ENCODE measurements at regions not wholly inside any gene's neighbourhood (a gene's known extent, or its start where the extent isn't known, plus 50 kb on each side); places are given as distances from the start of the nearest gene placed in this dataset.

DNA sequence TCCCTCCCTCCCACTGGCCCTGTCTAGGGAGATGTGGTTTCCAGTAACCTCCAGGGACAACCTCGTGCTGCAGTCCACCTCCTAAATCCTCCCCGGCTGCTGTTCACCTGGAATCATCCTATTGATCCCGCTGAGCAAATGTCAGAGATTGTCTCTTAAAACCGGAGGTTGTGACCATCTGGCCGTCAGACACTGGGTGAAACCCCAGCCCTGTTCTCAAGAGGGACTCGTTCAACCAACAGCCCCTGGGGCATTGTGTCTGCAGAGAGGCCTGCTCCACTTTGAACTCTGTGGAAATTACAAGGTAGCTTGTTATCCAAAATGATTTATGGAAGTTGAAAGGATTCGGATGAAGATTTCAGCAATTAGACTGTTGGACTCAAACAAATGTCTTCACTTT, 498.0 kb downstream of the MATN1 start:
- BruUV-seq (replicated peaks), result no TSS peak
- POLR2A ChIA-PET, result no interaction called here
- RAD21 ChIA-PET (ENCODE audit: low non-redundant PET in 1 of 2, low total read pairs in 2 of 2, uncharacterized antibody in 2 of 2, unreplicated experiment in 2 of 2), result no interaction called here

DNA sequence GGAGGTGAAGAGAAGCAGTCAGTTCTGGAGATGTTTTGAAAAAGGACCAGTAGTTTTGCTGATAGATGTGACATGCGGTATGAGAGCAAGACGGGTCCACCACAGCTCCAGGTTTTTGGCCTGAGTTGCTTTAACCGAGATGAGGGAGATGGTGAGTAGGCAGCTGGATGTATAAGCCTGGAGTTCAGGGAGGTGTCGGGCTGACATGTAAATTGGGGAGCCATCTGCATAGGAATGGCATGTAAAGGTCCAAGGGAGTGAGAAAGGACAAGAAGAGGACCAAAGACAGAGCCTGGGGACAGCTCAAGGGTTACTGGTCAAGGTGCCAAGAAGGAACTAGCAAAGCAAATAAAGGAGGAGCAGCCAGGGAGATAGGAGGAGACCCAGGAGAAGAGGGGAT, 503.7 kb downstream of the MATN1 start:
- Histone ChIP-seq H3K9me2 (ENCODE audit: insufficient read depth) (no peaks in the 10 kb centered on the region), H2AFZ (ENCODE audit: low read depth, low read length, poor library complexity, severe bottlenecking) (no peak overlapping the region), H3K4me2 (ENCODE audit: low read length) (no peak overlapping the region), H3K9me3 (ENCODE audit: control insufficient read depth in 1 of 2, insufficient read depth in 1 of 2, low read depth in 1 of 2, low read length in 2 of 2) (no peaks in the 10 kb centered on the region), H4K20me1 (ENCODE audit: insufficient read depth) (no peaks in the 10 kb centered on the region), H3K27me3 (ENCODE audit: insufficient read depth, low read length) (peaks cover 31% of the 10 kb centered on the region), H3K36me3 (ENCODE audit: control insufficient read depth in 1 of 2, insufficient read depth in 2 of 2, low read length in 2 of 2) (no peaks in the 10 kb centered on the region), H3K79me2 (ENCODE audit: insufficient read depth, low read length) (no peaks in the 10 kb centered on the region), H3K4me3 (replicated peaks in 1 of 2; ENCODE audit: low read depth in 1 of 2, low read length in 2 of 2) (no peak overlapping the region), H3K27ac (ENCODE audit: low read depth, low read length) (no peak overlapping the region), H3K9ac (ENCODE audit: low read length) (no peak overlapping the region), H3K4me1 (ENCODE audit: control insufficient read depth in 1 of 2, insufficient read depth in 2 of 2, low read length in 2 of 2) (no peaks in the 10 kb centered on the region)
- intact Hi-C loops (cut with micrococcal nuclease), result no loop called here
- CTCF ChIA-PET, result no interaction called here
- BruUV-seq (replicated peaks), result no TSS peak
- POLR2A ChIA-PET, result no interaction called here
- RAD21 ChIA-PET (ENCODE audit: low non-redundant PET in 1 of 2, low total read pairs in 2 of 2, uncharacterized antibody in 2 of 2, unreplicated experiment in 2 of 2), result no interaction called here
- TF ChIP-seq, protein P1, sequence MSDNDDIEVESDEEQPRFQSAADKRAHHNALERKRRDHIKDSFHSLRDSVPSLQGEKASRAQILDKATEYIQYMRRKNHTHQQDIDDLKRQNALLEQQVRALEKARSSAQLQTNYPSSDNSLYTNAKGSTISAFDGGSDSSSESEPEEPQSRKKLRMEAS (IDR thresholded peaks at IDR 0.05), result no peak
- TF ChIP-seq EZH2phosphoT487 (IDR thresholded peaks at IDR 0.05; ENCODE audit: borderline replicate concordance), result no peak
- no peak for TF ChIP-seq JUND (IDR thresholded peaks at IDR 0.05)
- no peak for TF ChIP-seq EGR1 (IDR thresholded peaks at IDR 0.05; ENCODE audit: low read depth)
- TF ChIP-seq POLR2AphosphoS5 (IDR thresholded peaks at IDR 0.05; ENCODE audit: low read depth, low read length), result no peak
- TF ChIP-seq, protein P2, sequence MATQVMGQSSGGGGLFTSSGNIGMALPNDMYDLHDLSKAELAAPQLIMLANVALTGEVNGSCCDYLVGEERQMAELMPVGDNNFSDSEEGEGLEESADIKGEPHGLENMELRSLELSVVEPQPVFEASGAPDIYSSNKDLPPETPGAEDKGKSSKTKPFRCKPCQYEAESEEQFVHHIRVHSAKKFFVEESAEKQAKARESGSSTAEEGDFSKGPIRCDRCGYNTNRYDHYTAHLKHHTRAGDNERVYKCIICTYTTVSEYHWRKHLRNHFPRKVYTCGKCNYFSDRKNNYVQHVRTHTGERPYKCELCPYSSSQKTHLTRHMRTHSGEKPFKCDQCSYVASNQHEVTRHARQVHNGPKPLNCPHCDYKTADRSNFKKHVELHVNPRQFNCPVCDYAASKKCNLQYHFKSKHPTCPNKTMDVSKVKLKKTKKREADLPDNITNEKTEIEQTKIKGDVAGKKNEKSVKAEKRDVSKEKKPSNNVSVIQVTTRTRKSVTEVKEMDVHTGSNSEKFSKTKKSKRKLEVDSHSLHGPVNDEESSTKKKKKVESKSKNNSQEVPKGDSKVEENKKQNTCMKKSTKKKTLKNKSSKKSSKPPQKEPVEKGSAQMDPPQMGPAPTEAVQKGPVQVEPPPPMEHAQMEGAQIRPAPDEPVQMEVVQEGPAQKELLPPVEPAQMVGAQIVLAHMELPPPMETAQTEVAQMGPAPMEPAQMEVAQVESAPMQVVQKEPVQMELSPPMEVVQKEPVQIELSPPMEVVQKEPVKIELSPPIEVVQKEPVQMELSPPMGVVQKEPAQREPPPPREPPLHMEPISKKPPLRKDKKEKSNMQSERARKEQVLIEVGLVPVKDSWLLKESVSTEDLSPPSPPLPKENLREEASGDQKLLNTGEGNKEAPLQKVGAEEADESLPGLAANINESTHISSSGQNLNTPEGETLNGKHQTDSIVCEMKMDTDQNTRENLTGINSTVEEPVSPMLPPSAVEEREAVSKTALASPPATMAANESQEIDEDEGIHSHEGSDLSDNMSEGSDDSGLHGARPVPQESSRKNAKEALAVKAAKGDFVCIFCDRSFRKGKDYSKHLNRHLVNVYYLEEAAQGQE (IDR thresholded peaks at IDR 0.05; ENCODE audit: low read depth), result no peak
- ATAC-seq (no peak), DNase-seq (ENCODE audit: low read depth, low spot score) (no peak)

More for the DNA sequence above, 498.0 kb downstream of the MATN1 start:
- Histone ChIP-seq H3K4me3 (replicated peaks in 1 of 2; ENCODE audit: low read depth in 1 of 2, low read length in 2 of 2) (no peak overlapping the region), H3K27me3 (ENCODE audit: insufficient read depth, low read length) (peaks cover 3% of the 10 kb centered on the region), H3K36me3 (ENCODE audit: control insufficient read depth in 1 of 2, insufficient read depth in 2 of 2, low read length in 2 of 2) (no peaks in the 10 kb centered on the region), H3K27ac (ENCODE audit: low read depth, low read length) (no peak overlapping the region), H3K9me2 (ENCODE audit: insufficient read depth) (no peaks in the 10 kb centered on the region), H3K79me2 (ENCODE audit: insufficient read depth, low read length) (no peaks in the 10 kb centered on the region), H4K20me1 (ENCODE audit: insufficient read depth) (no peaks in the 10 kb centered on the region), H3K4me1 (ENCODE audit: control insufficient read depth in 1 of 2, insufficient read depth in 2 of 2, low read length in 2 of 2) (no peaks in the 10 kb centered on the region), H3K9ac (ENCODE audit: low read length) (no peak overlapping the region), H2AFZ (ENCODE audit: low read depth, low read length, poor library complexity, severe bottlenecking) (no peak overlapping the region), H3K9me3 (ENCODE audit: control insufficient read depth in 1 of 2, insufficient read depth in 1 of 2, low read depth in 1 of 2, low read length in 2 of 2) (no peaks in the 10 kb centered on the region), H3K4me2 (ENCODE audit: low read length) (no peak overlapping the region)
- no peak for DNase-seq (ENCODE audit: low read depth, low spot score)
- CTCF ChIA-PET, result no interaction called here
- no peak for TF ChIP-seq ELF1 (IDR thresholded peaks at IDR 0.05; ENCODE audit: borderline replicate concordance, low read depth)
- TF ChIP-seq POLR2A (IDR thresholded peaks at IDR 0.05; ENCODE audit: borderline replicate concordance, extremely low read depth, insufficient read depth, insufficient read length), result no peak
- no peak for TF ChIP-seq EZH2 (IDR thresholded peaks at IDR 0.05)
- no peak for TF ChIP-seq SIN3A (IDR thresholded peaks at IDR 0.05; ENCODE audit: low read depth)
- TF ChIP-seq TCF7L2 (IDR thresholded peaks at IDR 0.05; ENCODE audit: borderline replicate concordance, extremely low read depth, insufficient read depth, insufficient read length), result no peak
- no peak for TF ChIP-seq JUND (IDR thresholded peaks at IDR 0.05)
- TF ChIP-seq, protein P1 (IDR thresholded peaks at IDR 0.05), result no peak
- TF ChIP-seq, protein P3, sequence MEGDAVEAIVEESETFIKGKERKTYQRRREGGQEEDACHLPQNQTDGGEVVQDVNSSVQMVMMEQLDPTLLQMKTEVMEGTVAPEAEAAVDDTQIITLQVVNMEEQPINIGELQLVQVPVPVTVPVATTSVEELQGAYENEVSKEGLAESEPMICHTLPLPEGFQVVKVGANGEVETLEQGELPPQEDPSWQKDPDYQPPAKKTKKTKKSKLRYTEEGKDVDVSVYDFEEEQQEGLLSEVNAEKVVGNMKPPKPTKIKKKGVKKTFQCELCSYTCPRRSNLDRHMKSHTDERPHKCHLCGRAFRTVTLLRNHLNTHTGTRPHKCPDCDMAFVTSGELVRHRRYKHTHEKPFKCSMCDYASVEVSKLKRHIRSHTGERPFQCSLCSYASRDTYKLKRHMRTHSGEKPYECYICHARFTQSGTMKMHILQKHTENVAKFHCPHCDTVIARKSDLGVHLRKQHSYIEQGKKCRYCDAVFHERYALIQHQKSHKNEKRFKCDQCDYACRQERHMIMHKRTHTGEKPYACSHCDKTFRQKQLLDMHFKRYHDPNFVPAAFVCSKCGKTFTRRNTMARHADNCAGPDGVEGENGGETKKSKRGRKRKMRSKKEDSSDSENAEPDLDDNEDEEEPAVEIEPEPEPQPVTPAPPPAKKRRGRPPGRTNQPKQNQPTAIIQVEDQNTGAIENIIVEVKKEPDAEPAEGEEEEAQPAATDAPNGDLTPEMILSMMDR (IDR thresholded peaks at IDR 0.05 in 2 of 3, conservative IDR thresholded peaks at IDR 0.05 in 1 of 3; ENCODE audit: borderline replicate concordance in 1 of 3, insufficient read depth in 1 of 3, low read depth in 2 of 3, low read length in 2 of 3), result no peak
- intact Hi-C loops (cut with micrococcal nuclease), result no loop called here
- no peak for ATAC-seq

Data from HCT116 (cell line).